ENCODE measurements at regions not wholly inside any gene's neighbourhood (a gene's known extent, or its start where the extent isn't known, plus 50 kb on each side); places are given as distances from the start of the nearest gene placed in this dataset.
A peak's percentile ranks its signal among the peaks of the same experiment; 100 is the strongest.

DNA sequence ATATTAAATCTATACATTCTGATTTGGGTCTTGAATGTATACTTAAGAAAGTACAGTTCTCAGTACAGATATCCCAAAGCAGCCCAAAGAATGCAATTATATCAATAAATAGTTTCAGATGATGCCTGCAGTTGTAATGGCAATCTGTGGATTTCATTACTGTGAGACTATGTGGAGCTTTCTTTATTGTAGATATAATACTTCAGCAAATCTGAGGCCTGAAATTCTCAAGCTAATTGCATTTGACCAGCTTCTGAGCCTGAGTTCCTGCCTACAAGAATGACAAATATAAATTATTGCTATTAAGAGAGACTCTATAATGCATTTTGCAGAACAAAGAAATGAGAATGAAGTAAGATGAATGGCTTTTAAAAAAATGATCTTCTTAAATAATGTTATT, 320.3 kb downstream of the DKK2 start:
- TF ChIP-seq EZH2 (IDR thresholded peaks at IDR 0.05; ENCODE audit: insufficient read depth, low read length) = no peak
- TF ChIP-seq, protein P1, sequence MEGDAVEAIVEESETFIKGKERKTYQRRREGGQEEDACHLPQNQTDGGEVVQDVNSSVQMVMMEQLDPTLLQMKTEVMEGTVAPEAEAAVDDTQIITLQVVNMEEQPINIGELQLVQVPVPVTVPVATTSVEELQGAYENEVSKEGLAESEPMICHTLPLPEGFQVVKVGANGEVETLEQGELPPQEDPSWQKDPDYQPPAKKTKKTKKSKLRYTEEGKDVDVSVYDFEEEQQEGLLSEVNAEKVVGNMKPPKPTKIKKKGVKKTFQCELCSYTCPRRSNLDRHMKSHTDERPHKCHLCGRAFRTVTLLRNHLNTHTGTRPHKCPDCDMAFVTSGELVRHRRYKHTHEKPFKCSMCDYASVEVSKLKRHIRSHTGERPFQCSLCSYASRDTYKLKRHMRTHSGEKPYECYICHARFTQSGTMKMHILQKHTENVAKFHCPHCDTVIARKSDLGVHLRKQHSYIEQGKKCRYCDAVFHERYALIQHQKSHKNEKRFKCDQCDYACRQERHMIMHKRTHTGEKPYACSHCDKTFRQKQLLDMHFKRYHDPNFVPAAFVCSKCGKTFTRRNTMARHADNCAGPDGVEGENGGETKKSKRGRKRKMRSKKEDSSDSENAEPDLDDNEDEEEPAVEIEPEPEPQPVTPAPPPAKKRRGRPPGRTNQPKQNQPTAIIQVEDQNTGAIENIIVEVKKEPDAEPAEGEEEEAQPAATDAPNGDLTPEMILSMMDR (IDR thresholded peaks at IDR 0.05; ENCODE audit: insufficient read depth, low read depth, low read length) = no peak
- Histone ChIP-seq H3K4me2 (ENCODE audit: low read length) (no peak overlapping the region), H3K27ac (ENCODE audit: low read depth, low read length) (no peak overlapping the region), H2AFZ (ENCODE audit: low read depth, low read length) (no peak overlapping the region), H3K27me3 (ENCODE audit: insufficient read depth, low read length) (no peaks in the 10 kb centered on the region), H3K36me3 (ENCODE audit: insufficient read depth, low read length) (no peaks in the 10 kb centered on the region), H3K9me3 (ENCODE audit: insufficient read depth, low read depth, low read length) (no peaks in the 10 kb centered on the region), H3K9ac (ENCODE audit: low read length) (no peak overlapping the region), H4K20me1 (ENCODE audit: insufficient read depth, low read length) (no peaks in the 10 kb centered on the region), H3K4me1 (ENCODE audit: insufficient read depth, low read length) (no peaks in the 10 kb centered on the region), H3K79me2 (ENCODE audit: insufficient read depth, low read length) (no peaks in the 10 kb centered on the region), H3K4me3 (ENCODE audit: insufficient read depth, low read depth, low read length) (no peak overlapping the region)
- Mint-ChIP-seq H3K27ac (ENCODE audit: unreplicated experiment) (no peak overlapping the region), H3K27me3 (ENCODE audit: low read depth, unreplicated experiment) (no peaks in the 10 kb centered on the region), H3K36me3 (ENCODE audit: low read depth, unreplicated experiment) (no peaks in the 10 kb centered on the region), H3K4me3 (ENCODE audit: unreplicated experiment) (no peak overlapping the region), H3K9me3 (ENCODE audit: unreplicated experiment) (peaks cover 4% of the 10 kb centered on the region), H3K4me1 (ENCODE audit: low read depth, unreplicated experiment) (peaks cover 4% of the 10 kb centered on the region)
- no peak for FAIRE-seq
- no peak for DNase-seq (ENCODE audit: low read depth)

DNA sequence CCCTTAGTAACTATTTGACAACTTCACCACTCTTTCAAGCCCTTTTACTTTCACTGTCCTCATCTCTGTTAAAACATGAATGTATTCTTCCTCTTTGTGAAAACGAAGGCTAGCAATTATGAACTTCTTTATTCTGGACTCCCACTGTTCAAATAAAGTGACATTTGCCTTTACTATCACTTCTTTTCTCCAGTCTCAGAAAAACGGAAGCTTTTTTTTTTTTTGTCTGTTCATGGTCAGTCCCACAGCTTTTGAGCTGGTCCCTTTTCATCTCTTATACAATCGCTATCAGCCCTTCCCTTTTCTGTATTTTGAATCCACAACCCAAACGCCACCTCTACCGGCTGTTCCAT, 327.7 kb downstream of the DKK2 start:
- no peak for TF ChIP-seq EZH2 (IDR thresholded peaks at IDR 0.05; ENCODE audit: insufficient read depth, low read length)
- TF ChIP-seq, protein P1 (IDR thresholded peaks at IDR 0.05; ENCODE audit: insufficient read depth, low read depth, low read length) = no peak
- Mint-ChIP-seq H3K27me3 (ENCODE audit: low read depth, unreplicated experiment) (no peaks in the 10 kb centered on the region), H3K27ac (ENCODE audit: unreplicated experiment) (peak overlapping the region; percentile 58), H3K4me3 (ENCODE audit: unreplicated experiment) (no peak overlapping the region), H3K4me1 (ENCODE audit: low read depth, unreplicated experiment) (peaks cover 17% of the 10 kb centered on the region), H3K9me3 (ENCODE audit: unreplicated experiment) (peaks cover 4% of the 10 kb centered on the region), H3K36me3 (ENCODE audit: low read depth, unreplicated experiment) (no peaks in the 10 kb centered on the region)
- Histone ChIP-seq H3K27ac (ENCODE audit: low read depth, low read length) (no peak overlapping the region), H3K4me2 (ENCODE audit: low read length) (no peak overlapping the region), H3K4me1 (ENCODE audit: insufficient read depth, low read length) (peaks cover 10% of the 10 kb centered on the region), H3K9me3 (ENCODE audit: insufficient read depth, low read depth, low read length) (no peaks in the 10 kb centered on the region), H3K79me2 (ENCODE audit: insufficient read depth, low read length) (no peaks in the 10 kb centered on the region), H4K20me1 (ENCODE audit: insufficient read depth, low read length) (no peaks in the 10 kb centered on the region), H2AFZ (ENCODE audit: low read depth, low read length) (no peak overlapping the region), H3K36me3 (ENCODE audit: insufficient read depth, low read length) (no peaks in the 10 kb centered on the region), H3K9ac (ENCODE audit: low read length) (no peak overlapping the region), H3K4me3 (ENCODE audit: insufficient read depth, low read depth, low read length) (no peak overlapping the region), H3K27me3 (ENCODE audit: insufficient read depth, low read length) (no peaks in the 10 kb centered on the region)
- no peak for FAIRE-seq
- DNase-seq (ENCODE audit: low read depth) = no peak

DNA sequence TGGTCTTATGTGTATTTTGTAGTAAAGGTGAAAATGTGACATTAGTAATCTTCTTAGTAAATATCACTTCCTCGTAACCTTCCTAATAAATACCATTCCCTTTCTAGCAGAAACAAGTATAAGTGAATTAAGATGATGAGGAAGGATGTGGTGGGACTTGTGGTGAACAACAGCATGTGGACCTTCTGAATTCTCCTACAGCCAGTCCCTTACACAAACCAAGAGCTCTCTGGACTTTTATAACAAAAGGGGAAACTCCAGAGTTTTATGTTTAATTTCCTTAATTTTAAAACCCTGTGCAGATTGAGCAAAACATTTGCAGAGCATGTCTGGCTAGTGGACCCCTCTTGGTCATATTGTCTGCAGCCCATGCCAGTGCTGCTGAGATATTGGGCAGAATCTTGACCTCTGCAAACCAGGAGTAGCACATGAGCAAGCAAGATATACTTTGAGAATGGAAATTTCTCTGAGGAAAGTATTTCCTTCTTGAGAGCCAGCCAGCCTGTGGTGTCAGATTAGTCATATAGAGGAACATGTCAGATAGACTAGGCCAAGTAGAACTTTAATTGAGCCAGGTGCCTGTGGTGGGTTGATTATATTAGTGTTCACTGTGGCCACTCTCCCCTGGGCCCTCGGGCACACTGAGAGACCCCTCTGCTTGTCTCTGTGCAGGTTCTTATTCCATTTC, 328.2 kb downstream of the DKK2 start:
- H3K9me3 Mint-ChIP-seq (ENCODE audit: unreplicated experiment) = peaks cover 4% of the 10 kb centered on the region
- TF ChIP-seq, protein P1 (IDR thresholded peaks at IDR 0.05; ENCODE audit: insufficient read depth, low read depth, low read length) = no peak
- no peak for TF ChIP-seq EZH2 (IDR thresholded peaks at IDR 0.05; ENCODE audit: insufficient read depth, low read length)

More for the DNA sequence above, 328.2 kb downstream of the DKK2 start:
- Mint-ChIP-seq H3K4me1 (ENCODE audit: low read depth, unreplicated experiment) (peaks cover 17% of the 10 kb centered on the region), H3K4me3 (ENCODE audit: unreplicated experiment) (no peak overlapping the region), H3K36me3 (ENCODE audit: low read depth, unreplicated experiment) (no peaks in the 10 kb centered on the region), H3K27ac (ENCODE audit: unreplicated experiment) (peak overlapping the region; percentile 58), H3K27me3 (ENCODE audit: low read depth, unreplicated experiment) (no peaks in the 10 kb centered on the region)
- Histone ChIP-seq H3K4me1 (ENCODE audit: insufficient read depth, low read length) (peaks cover 10% of the 10 kb centered on the region), H3K4me2 (ENCODE audit: low read length) (no peak overlapping the region), H3K9ac (ENCODE audit: low read length) (no peak overlapping the region), H2AFZ (ENCODE audit: low read depth, low read length) (no peak overlapping the region), H4K20me1 (ENCODE audit: insufficient read depth, low read length) (no peaks in the 10 kb centered on the region), H3K4me3 (ENCODE audit: insufficient read depth, low read depth, low read length) (no peak overlapping the region), H3K9me3 (ENCODE audit: insufficient read depth, low read depth, low read length) (no peaks in the 10 kb centered on the region), H3K27ac (ENCODE audit: low read depth, low read length) (no peak overlapping the region), H3K79me2 (ENCODE audit: insufficient read depth, low read length) (no peaks in the 10 kb centered on the region), H3K27me3 (ENCODE audit: insufficient read depth, low read length) (no peaks in the 10 kb centered on the region), H3K36me3 (ENCODE audit: insufficient read depth, low read length) (no peaks in the 10 kb centered on the region)
- DNase-seq (ENCODE audit: low read depth) (peak; percentile 71), FAIRE-seq (peak; percentile 9)

Measured in astrocyte (in vitro differentiated cells and primary cell).